Endothelial cell of umbilical vein (primary cell): ENCODE measurements at regions not wholly inside any gene's neighbourhood (a gene's known extent, or its start where the extent isn't known, plus 50 kb on each side); places are given as distances from the start of the nearest gene placed in this dataset.

Experiments used
- BruUV-seq: library from RNA; stranded (reverse); fragments of 400-500 nt; replicated peaks from 2 replicates; lab custom pipeline; 2021; lab: Mats Ljungman, UMichigan
- CTCF ChIA-PET: fragments of 300-600, 350-600 bp; sonication (Branson Sonifier 250); formaldehyde crosslinking; loops from one replicate; lab custom pipeline; 2021; ENCODE audit warnings: antibody characterized with exemption, inconsistent platforms; lab: Charles Lee
- POLR2A ChIA-PET: fragments of 300-600, 350-600 bp; sonication (Branson Sonifier 250); formaldehyde crosslinking; loops from one replicate; lab custom pipeline; 2021; ENCODE audit warnings: antibody characterized with exemption, inconsistent platforms; lab: Charles Lee
- DNase-seq: peaks from one replicate; pipeline ENCODE4 v3.0.0-alpha.2; 2011; ENCODE audit warnings: low read depth, low spot score
- FAIRE-seq: peaks from 2 replicates; lab custom pipeline; 2011; peaks lifted over from hg19 to GRCh38; lab: Jason Lieb, UNC
- H2AFZ ChIP-seq: 2 replicates; pipeline ENCODE4 v1.6.0; 2012; ENCODE audit warnings: low read depth, low read length, control low read depth, inconsistent platforms
- H3K27ac ChIP-seq: 2 replicates; pipeline ENCODE4 v1.5.1; 2011; ENCODE audit warnings: low read depth, mild to moderate bottlenecking, control low read depth, low read length, moderate library complexity; ENCODE audit not compliant: insufficient read depth
- H3K27me3 ChIP-seq, 2 experiments: 2 replicates each; pipeline versions ENCODE4 v1.6.0 to v1.6.1; 2011; ENCODE audit warnings: low read length in 2 of 2, mixed read lengths in 1 of 2; ENCODE audit not compliant: control insufficient read depth in 2 of 2, insufficient read depth in 2 of 2
- H3K36me3 ChIP-seq, 2 experiments: 2 replicates in 1 of 2; 3 replicates in 1 of 2; pipeline ENCODE4 v1.5.1; 2011; ENCODE audit warnings: low read length in 2 of 2, mild to moderate bottlenecking in 1 of 2, moderate library complexity in 1 of 2; ENCODE audit not compliant: control insufficient read depth in 2 of 2, insufficient read depth in 2 of 2; ENCODE audit errors: extremely low read depth in 1 of 2
- H3K4me1 ChIP-seq: 3 replicates; pipeline ENCODE4 v1.5.1; 2011; ENCODE audit warnings: mild to moderate bottlenecking, low read length; ENCODE audit not compliant: control insufficient read depth, insufficient read depth; ENCODE audit errors: extremely low read depth
- H3K4me2 ChIP-seq: 2 replicates; pipeline ENCODE4 v1.6.1; 2011; ENCODE audit warnings: low read length, control low read depth, mixed read lengths; ENCODE audit not compliant: insufficient read depth
- H3K4me3 ChIP-seq, 3 experiments: fragments of 200-600 bp in 1 of 3; sonication (generic), shearing (Covaris generic) in 1 of 3; replicated peaks in 1 of 3; 2 replicates each; pipeline ENCODE4 v1.5.1; 2011 to 2016; ENCODE audit warnings: control low read depth in 3 of 3, low read length in 3 of 3, mild to moderate bottlenecking in 2 of 3, inconsistent platforms in 1 of 3, low read depth in 1 of 3, moderate library complexity in 1 of 3; ENCODE audit not compliant: insufficient read depth in 1 of 3
- H3K79me2 ChIP-seq: 2 replicates; pipeline ENCODE4 v1.6.0; 2012; ENCODE audit warnings: low read length, inconsistent platforms; ENCODE audit not compliant: control insufficient read depth, insufficient read depth
- H3K9ac ChIP-seq: replicated peaks from 2 replicates; pipeline ENCODE3; 2011; ENCODE audit warnings: low read length, control low read depth; ENCODE audit not compliant: insufficient read depth; ENCODE audit errors: extremely low read depth
- H3K9me1 ChIP-seq: replicated peaks from 3 replicates; pipeline ENCODE4 v1.6.0; 2011; ENCODE audit warnings: mild to moderate bottlenecking, low read length; ENCODE audit not compliant: control insufficient read depth, insufficient read depth; ENCODE audit errors: extremely low read depth
- H3K9me3 ChIP-seq: replicated peaks from 2 replicates; pipeline ENCODE4 v1.5.1; 2012; ENCODE audit warnings: low read length, inconsistent platforms; ENCODE audit not compliant: control insufficient read depth, insufficient read depth
- H4K20me1 ChIP-seq: replicated peaks from 2 replicates; pipeline ENCODE3; 2011; ENCODE audit warnings: mild to moderate bottlenecking, low read length; ENCODE audit not compliant: control insufficient read depth, insufficient read depth; ENCODE audit errors: extremely low read depth
- CTCF ChIP-seq, 2 donors: IDR thresholded peaks; 1 replicate in 1 of 2; 2 replicates in 1 of 2; pipeline ENCODE4 v1.5.1; 2011; ENCODE audit warnings: low read length in 2 of 2, mild to moderate bottlenecking in 2 of 2, moderate library complexity in 2 of 2, control low read depth in 1 of 2, inconsistent platforms in 1 of 2, low read depth in 1 of 2; ENCODE audit not compliant: insufficient read depth in 1 of 2; ENCODE audit errors: extremely low read depth in 1 of 2
- EZH2 ChIP-seq: IDR thresholded peaks from 2 replicates; pipeline ENCODE4 v1.6.1; 2012; ENCODE audit warnings: borderline replicate concordance, low read depth, mild to moderate bottlenecking, moderate library complexity, low read length, inconsistent platforms; ENCODE audit not compliant: severe bottlenecking
- FOS ChIP-seq: IDR thresholded peaks from 2 replicates; pipeline ENCODE4 v1.6.1; 2011; ENCODE audit warnings: mild to moderate bottlenecking, low read length, moderate library complexity, borderline replicate concordance; ENCODE audit not compliant: insufficient read depth
- GATA2 ChIP-seq: IDR thresholded peaks from 2 replicates; pipeline ENCODE4 v1.7.0; 2011; ENCODE audit warnings: low read depth, mild to moderate bottlenecking, moderate library complexity, mixed read lengths, low read length; ENCODE audit not compliant: insufficient read length, insufficient read depth
- JUN ChIP-seq: IDR thresholded peaks from 2 replicates; pipeline ENCODE4 v1.6.1; 2011; ENCODE audit warnings: borderline replicate concordance, low read depth; ENCODE audit not compliant: insufficient read length, insufficient read depth
- MYC ChIP-seq: IDR thresholded peaks from one replicate; pipeline ENCODE4 v1.6.1; 2011; ENCODE audit warnings: mild to moderate bottlenecking, low read depth, low read length
- POLR2A ChIP-seq: IDR thresholded peaks from 2 replicates; pipeline ENCODE4 v1.6.1; 2012; ENCODE audit warnings: low read depth, mild to moderate bottlenecking, control low read depth, low read length
- POLR2AphosphoS5 ChIP-seq: IDR thresholded peaks from 2 replicates; pipeline ENCODE4 v1.6.1; 2012; ENCODE audit warnings: low read depth, mild to moderate bottlenecking, control low read depth, low read length, moderate library complexity; ENCODE audit not compliant: insufficient read depth
- dilution Hi-C: fragments of 300-500 bp; cut with MboI; formaldehyde crosslinking; loops from one replicate; pipeline ENCODE4 v1.15.0; 2019; ENCODE audit warnings: low sequenced_read_pairs; ENCODE audit not compliant: extremely low pct_ligation_motif_present
- intact Hi-C: fragments of 100-400 bp; cut with micrococcal nuclease; formaldehyde crosslinking; loops from one replicate; pipeline ENCODE4 v1.10.0; 2022
- TF ChIP-seq, protein P1 (sequence below): IDR thresholded peaks from 2 replicates; pipeline ENCODE4 v1.6.1; 2011; ENCODE audit not compliant: insufficient read depth, insufficient read length

DNA sequence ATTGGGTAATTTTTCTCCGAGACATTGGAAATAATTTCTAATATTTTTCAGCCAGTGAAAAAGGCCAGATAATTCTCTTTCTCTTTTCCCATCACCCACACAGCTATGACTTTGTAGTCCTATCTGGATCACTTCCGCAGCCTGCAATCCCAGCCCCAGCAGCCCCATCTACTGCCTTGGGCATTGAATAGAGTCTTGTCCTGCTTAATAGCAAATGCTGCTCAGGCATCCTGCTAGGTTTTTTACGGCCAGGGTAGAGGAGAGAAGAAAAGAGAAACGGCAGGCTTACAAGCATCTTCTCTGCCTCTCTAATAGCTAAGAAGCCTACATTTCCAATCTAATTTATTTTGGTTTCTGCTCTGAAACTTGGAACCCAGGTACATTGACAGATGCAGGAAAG, 154.3 kb upstream of the B3GAT1 start:
- DNase-seq = no peak
- H2AFZ ChIP-seq = no peak overlapping the region
- no peaks in the 10 kb centered on the region for H4K20me1 ChIP-seq
- no peaks in the 10 kb centered on the region for H3K79me2 ChIP-seq
- TF ChIP-seq, protein P1, sequence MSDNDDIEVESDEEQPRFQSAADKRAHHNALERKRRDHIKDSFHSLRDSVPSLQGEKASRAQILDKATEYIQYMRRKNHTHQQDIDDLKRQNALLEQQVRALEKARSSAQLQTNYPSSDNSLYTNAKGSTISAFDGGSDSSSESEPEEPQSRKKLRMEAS = no peak
- TF ChIP-seq POLR2A = no peak
- no peak for TF ChIP-seq CTCF (IDR thresholded peaks at IDR 0.05; ENCODE audit: extremely low read depth in 1 of 2, insufficient read depth in 1 of 2, low read depth in 1 of 2, low read length in 2 of 2)
- no peak for TF ChIP-seq POLR2AphosphoS5
- no peak for TF ChIP-seq EZH2
- TF ChIP-seq JUN = no peak
- no peak for TF ChIP-seq GATA2
- no peak for TF ChIP-seq FOS
- no peak for TF ChIP-seq MYC
- no peak overlapping the region for H3K4me3 ChIP-seq
- no peaks in the 10 kb centered on the region for H3K27me3 ChIP-seq
- POLR2A ChIA-PET = no interaction called here
- no peak overlapping the region for H3K4me2 ChIP-seq
- no peaks in the 10 kb centered on the region for H3K4me1 ChIP-seq
- no TSS peak for BruUV-seq
- H3K36me3 ChIP-seq = no peaks in the 10 kb centered on the region
- no peak overlapping the region for H3K9ac ChIP-seq
- no peaks in the 10 kb centered on the region for H3K9me3 ChIP-seq
- CTCF ChIA-PET = no interaction called here
- no peak overlapping the region for H3K27ac ChIP-seq
- dilution Hi-C loops = no loop called here
- H3K9me1 ChIP-seq = no peaks in the 10 kb centered on the region
- FAIRE-seq = no peak
- intact Hi-C loops = no loop called here
